Panc1 (cell line): ENCODE measurements at regions not wholly inside any gene's neighbourhood (a gene's known extent, or its start where the extent isn't known, plus 50 kb on each side); places are given as distances from the start of the nearest gene placed in this dataset.

Experiments
- ATAC-seq: fragments of 200-7000 bp; cut with Tn5 transposase; 2 replicates; pipeline ENCODE4 v1.9.1; 2020; ENCODE audit warnings: mild to moderate bottlenecking, moderate library complexity
- BruUV-seq: library from RNA; stranded (reverse); fragments of 400-500 nt; replicated peaks from 2 replicates; lab custom pipeline; 2021; lab: Mats Ljungman, UMichigan
- CTCF ChIA-PET: fragments of 300-600 bp; sonication (Branson Sonifier 250); formaldehyde crosslinking; loops from one replicate; lab custom pipeline; 2022; ENCODE audit warnings: antibody characterized with exemption; lab: Charles Lee
- POLR2A ChIA-PET: fragments of 300-600 bp; sonication (Branson Sonifier 250); formaldehyde crosslinking; loops from one replicate; lab custom pipeline; 2022; ENCODE audit warnings: antibody characterized with exemption; lab: Charles Lee
- DNase-seq: peaks from one replicate; pipeline ENCODE4 v3.0.0-alpha.2; 2010; ENCODE audit warnings: low read depth, low spot score
- H3K27ac ChIP-seq: 2 replicates; pipeline ENCODE4 v1.5.1; 2011; ENCODE audit warnings: mild to moderate bottlenecking, low read length, inconsistent platforms
- H3K27me3 ChIP-seq: fragments of 200-500 bp; sonication (Bioruptor generic); 2 replicates; pipeline ENCODE4 v1.6.0; 2014; ENCODE audit warnings: low read length, inconsistent platforms; ENCODE audit not compliant: control insufficient read depth, insufficient read depth
- H3K36me3 ChIP-seq: fragments of 200-500 bp; sonication (Bioruptor generic); 2 replicates; pipeline ENCODE4 v1.5.1; 2014; ENCODE audit warnings: inconsistent platforms, mild to moderate bottlenecking, low read length, moderate library complexity; ENCODE audit not compliant: control insufficient read depth, insufficient read depth
- H3K4me1 ChIP-seq: 2 replicates; pipeline ENCODE4 v1.5.1; 2011; ENCODE audit warnings: inconsistent platforms, mild to moderate bottlenecking, low read length, moderate library complexity; ENCODE audit not compliant: control insufficient read depth, insufficient read depth
- H3K4me3 ChIP-seq, 2 experiments: 2 replicates each; pipeline ENCODE4 v1.5.1; 2011 to 2012; ENCODE audit warnings: low read depth in 2 of 2, low read length in 2 of 2, mild to moderate bottlenecking in 2 of 2, inconsistent platforms in 1 of 2, moderate library complexity in 1 of 2
- H3K9me3 ChIP-seq: fragments of 200-500 bp; sonication (Bioruptor generic); 2 replicates; pipeline ENCODE4 v1.5.1; 2014; ENCODE audit warnings: low read depth, mild to moderate bottlenecking, inconsistent platforms, low read length, moderate library complexity; ENCODE audit not compliant: control insufficient read depth, insufficient read depth
- POLR2AphosphoS5 ChIP-seq: IDR thresholded peaks from 2 replicates; pipeline ENCODE4 v1.6.1; 2012; ENCODE audit warnings: mild to moderate bottlenecking, low read depth, low read length, moderate library complexity
- SIN3A ChIP-seq: IDR thresholded peaks from 2 replicates; pipeline ENCODE4 v1.6.1; 2012; ENCODE audit warnings: low read depth, mild to moderate bottlenecking, low read length, moderate library complexity, borderline replicate concordance; ENCODE audit not compliant: insufficient read depth
- TCF7L2 ChIP-seq: IDR thresholded peaks from 2 replicates; pipeline ENCODE4 v1.6.1; 2011; ENCODE audit warnings: mild to moderate bottlenecking, low read depth, low read length, inconsistent platforms
- in situ Hi-C: cut with HindIII; loops from 2 replicates; pipeline ENCODE4 v1.10.0; 2016; ENCODE audit warnings: low sequenced_read_pairs, low pct_unique_long_range_greater_than_20kb
- intact Hi-C: fragments of 100-400 bp; cut with micrococcal nuclease; formaldehyde crosslinking; loops from one replicate; pipeline ENCODE4 v1.10.0; 2022; ENCODE audit not compliant: unreplicated experiment
- TF ChIP-seq, protein P1 (sequence below), 2 experiments: IDR thresholded peaks; 2 replicates each; pipeline ENCODE4 v1.6.1; 2011 to 2012; ENCODE audit warnings: low read depth in 2 of 2, control low read depth in 1 of 2, low read length in 1 of 2, mild to moderate bottlenecking in 1 of 2, moderate library complexity in 1 of 2; ENCODE audit not compliant: insufficient read depth in 1 of 2
- TF ChIP-seq, protein P2 (sequence below): fragments of 450-650 bp; IDR thresholded peaks from 2 replicates; pipeline ENCODE4 v1.5.1; 2017; ENCODE audit warnings: mild to moderate bottlenecking

DNA sequence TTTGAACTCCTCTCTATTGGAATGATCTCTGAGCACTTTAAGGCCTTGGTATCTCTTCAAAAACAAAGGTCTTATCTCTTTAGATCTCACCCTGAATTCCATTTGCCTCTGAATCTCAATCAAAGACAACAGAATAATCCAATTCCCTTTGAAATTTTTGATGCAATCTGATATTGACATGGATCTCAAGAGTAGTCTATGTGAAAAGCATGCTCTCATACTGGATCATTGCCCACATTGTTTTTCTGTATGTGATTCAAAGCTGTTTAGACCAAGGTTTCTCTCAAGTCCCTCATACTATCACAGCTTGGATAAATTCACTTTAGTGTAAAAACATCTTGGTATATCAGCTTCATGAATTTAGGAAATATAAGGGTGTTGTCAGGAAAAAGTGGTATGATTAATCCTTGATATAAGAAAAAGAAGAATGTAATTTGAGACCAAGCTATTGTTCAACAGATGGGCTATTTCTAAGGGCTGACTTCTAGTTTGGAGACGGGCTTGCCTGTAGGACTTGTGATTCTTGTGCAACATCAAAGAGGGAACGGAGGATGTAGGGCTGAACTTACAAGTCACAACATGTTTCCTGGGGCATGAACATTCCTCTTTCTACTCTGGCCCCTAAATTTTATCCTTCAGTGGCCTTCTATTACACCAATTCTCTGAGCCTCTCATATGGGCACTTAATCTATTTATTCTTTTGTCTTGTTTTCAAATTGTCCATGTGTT, 77.9 kb upstream of the CITED2 start:
- no peaks in the 10 kb centered on the region for H3K4me1 ChIP-seq
- TF ChIP-seq, protein P1, sequence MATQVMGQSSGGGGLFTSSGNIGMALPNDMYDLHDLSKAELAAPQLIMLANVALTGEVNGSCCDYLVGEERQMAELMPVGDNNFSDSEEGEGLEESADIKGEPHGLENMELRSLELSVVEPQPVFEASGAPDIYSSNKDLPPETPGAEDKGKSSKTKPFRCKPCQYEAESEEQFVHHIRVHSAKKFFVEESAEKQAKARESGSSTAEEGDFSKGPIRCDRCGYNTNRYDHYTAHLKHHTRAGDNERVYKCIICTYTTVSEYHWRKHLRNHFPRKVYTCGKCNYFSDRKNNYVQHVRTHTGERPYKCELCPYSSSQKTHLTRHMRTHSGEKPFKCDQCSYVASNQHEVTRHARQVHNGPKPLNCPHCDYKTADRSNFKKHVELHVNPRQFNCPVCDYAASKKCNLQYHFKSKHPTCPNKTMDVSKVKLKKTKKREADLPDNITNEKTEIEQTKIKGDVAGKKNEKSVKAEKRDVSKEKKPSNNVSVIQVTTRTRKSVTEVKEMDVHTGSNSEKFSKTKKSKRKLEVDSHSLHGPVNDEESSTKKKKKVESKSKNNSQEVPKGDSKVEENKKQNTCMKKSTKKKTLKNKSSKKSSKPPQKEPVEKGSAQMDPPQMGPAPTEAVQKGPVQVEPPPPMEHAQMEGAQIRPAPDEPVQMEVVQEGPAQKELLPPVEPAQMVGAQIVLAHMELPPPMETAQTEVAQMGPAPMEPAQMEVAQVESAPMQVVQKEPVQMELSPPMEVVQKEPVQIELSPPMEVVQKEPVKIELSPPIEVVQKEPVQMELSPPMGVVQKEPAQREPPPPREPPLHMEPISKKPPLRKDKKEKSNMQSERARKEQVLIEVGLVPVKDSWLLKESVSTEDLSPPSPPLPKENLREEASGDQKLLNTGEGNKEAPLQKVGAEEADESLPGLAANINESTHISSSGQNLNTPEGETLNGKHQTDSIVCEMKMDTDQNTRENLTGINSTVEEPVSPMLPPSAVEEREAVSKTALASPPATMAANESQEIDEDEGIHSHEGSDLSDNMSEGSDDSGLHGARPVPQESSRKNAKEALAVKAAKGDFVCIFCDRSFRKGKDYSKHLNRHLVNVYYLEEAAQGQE (IDR thresholded peaks at IDR 0.05; ENCODE audit: insufficient read depth in 1 of 2, low read depth in 2 of 2, low read length in 1 of 2): no peak
- TF ChIP-seq TCF7L2 (no peak), SIN3A (no peak), POLR2AphosphoS5 (no peak)
- TF ChIP-seq, protein P2, sequence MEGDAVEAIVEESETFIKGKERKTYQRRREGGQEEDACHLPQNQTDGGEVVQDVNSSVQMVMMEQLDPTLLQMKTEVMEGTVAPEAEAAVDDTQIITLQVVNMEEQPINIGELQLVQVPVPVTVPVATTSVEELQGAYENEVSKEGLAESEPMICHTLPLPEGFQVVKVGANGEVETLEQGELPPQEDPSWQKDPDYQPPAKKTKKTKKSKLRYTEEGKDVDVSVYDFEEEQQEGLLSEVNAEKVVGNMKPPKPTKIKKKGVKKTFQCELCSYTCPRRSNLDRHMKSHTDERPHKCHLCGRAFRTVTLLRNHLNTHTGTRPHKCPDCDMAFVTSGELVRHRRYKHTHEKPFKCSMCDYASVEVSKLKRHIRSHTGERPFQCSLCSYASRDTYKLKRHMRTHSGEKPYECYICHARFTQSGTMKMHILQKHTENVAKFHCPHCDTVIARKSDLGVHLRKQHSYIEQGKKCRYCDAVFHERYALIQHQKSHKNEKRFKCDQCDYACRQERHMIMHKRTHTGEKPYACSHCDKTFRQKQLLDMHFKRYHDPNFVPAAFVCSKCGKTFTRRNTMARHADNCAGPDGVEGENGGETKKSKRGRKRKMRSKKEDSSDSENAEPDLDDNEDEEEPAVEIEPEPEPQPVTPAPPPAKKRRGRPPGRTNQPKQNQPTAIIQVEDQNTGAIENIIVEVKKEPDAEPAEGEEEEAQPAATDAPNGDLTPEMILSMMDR: no peak
- H3K4me3 ChIP-seq: no peak overlapping the region
- no peaks in the 10 kb centered on the region for H3K27me3 ChIP-seq
- BruUV-seq: no TSS peak
- H3K9me3 ChIP-seq: no peaks in the 10 kb centered on the region
- DNase-seq: no peak
- POLR2A ChIA-PET: no interaction called here
- CTCF ChIA-PET: no interaction called here
- intact Hi-C loops: no loop called here
- no peak overlapping the region; the same call in 1 of the 2 replicates for H3K27ac ChIP-seq
- H3K36me3 ChIP-seq: no peaks in the 10 kb centered on the region
- ATAC-seq: no peak
- in situ Hi-C loops: no loop called here

DNA sequence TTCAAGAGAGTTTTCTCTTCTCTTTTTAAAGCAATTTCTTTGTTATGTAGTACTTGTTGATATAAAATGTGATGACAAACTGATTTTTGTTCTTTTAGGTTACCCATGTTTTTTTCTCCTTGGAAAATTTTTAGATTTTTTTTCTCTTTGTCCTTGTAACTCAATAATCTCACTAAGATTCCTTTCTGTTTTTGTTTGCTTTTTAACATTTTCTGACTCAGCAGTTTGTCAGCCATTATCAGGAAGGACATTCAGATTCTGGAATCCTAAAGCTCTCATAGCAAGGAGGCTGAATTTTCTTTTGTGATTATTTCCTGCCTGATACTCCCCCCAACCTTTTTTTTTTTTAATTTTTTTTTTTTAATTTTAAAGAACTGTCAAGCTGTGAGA, 75.2 kb upstream of the CITED2 start:
- in situ Hi-C loops (no loop called here), intact Hi-C loops (no loop called here)
- ChIA-PET POLR2A (no interaction called here), CTCF (no interaction called here)
- no peaks in the 10 kb centered on the region for H3K27me3 ChIP-seq
- no TSS peak for BruUV-seq
- H3K9me3 ChIP-seq: no peaks in the 10 kb centered on the region
- H3K4me1 ChIP-seq: no peaks in the 10 kb centered on the region
- no peak for DNase-seq
- H3K36me3 ChIP-seq: no peaks in the 10 kb centered on the region
- no peak overlapping the region for H3K4me3 ChIP-seq
- H3K27ac ChIP-seq: no peak overlapping the region
- TF ChIP-seq, protein P1 (IDR thresholded peaks at IDR 0.05; ENCODE audit: insufficient read depth in 1 of 2, low read depth in 2 of 2, low read length in 1 of 2): no peak
- TF ChIP-seq SIN3A: no peak
- no peak for TF ChIP-seq POLR2AphosphoS5
- TF ChIP-seq, protein P2: no peak
- TF ChIP-seq TCF7L2: no peak
- ATAC-seq: no peak
